ENCODE measurements at regions not wholly inside any gene's neighbourhood (a gene's known extent, or its start where the extent isn't known, plus 50 kb on each side); places are given as distances from the start of the nearest gene placed in this dataset.
"Not testable (repeated sequence)": the region's sequence is repeated elsewhere in the genome, so short reads cannot be mapped to it uniquely, and the experiment has no call there.

DNA sequence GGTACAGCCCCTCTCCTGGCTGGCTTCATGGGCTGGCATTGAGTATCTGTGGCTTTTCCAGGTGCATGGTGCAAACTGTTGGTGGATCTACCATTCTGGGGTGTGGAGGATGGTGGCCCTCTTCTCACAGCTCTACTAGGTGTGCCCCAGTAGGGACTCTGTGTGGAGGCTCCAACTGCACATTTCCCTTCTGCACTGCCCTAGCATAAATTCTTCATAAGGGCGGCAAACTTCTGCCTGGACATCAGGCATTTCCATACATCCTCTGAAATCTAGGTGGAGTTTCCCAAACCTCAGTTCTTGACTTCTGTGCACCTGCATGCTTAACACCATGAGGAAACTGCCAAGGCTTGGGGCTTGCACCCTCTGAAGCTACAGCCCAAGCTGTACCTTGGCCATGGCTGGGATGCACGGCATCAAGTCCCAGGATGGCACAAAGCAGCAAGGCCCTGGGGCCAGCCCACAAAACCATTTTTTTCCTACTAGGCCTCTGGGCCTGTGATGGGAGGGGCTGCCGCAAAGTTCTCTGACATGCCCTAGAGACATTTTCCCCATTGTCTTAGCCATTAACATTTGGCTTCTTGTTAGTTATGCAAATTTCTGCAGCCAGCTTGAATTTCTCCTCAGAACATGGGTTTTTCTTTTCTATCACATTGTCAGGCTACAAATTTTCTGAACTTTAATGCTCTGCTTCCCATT lies 83.4 kb upstream of the ECI2 start:
- not testable (repeated sequence) for TF ChIP-seq EZH2phosphoT487 (IDR thresholded peaks at IDR 0.05; ENCODE audit: unreplicated experiment); EZH2 (IDR thresholded peaks at IDR 0.05; ENCODE audit: low read depth, unreplicated experiment); POLR2AphosphoS5 (IDR thresholded peaks at IDR 0.05; ENCODE audit: low read depth); ETS1 (IDR thresholded peaks at IDR 0.05); JUNB (IDR thresholded peaks at IDR 0.05; ENCODE audit: unreplicated experiment); NANOG (IDR thresholded peaks at IDR 0.05; ENCODE audit: borderline replicate concordance)
- TF ChIP-seq, protein P1, sequence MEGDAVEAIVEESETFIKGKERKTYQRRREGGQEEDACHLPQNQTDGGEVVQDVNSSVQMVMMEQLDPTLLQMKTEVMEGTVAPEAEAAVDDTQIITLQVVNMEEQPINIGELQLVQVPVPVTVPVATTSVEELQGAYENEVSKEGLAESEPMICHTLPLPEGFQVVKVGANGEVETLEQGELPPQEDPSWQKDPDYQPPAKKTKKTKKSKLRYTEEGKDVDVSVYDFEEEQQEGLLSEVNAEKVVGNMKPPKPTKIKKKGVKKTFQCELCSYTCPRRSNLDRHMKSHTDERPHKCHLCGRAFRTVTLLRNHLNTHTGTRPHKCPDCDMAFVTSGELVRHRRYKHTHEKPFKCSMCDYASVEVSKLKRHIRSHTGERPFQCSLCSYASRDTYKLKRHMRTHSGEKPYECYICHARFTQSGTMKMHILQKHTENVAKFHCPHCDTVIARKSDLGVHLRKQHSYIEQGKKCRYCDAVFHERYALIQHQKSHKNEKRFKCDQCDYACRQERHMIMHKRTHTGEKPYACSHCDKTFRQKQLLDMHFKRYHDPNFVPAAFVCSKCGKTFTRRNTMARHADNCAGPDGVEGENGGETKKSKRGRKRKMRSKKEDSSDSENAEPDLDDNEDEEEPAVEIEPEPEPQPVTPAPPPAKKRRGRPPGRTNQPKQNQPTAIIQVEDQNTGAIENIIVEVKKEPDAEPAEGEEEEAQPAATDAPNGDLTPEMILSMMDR (conservative IDR thresholded peaks at IDR 0.05; ENCODE audit: low read depth in 2 of 2), result not testable (repeated sequence)
- TF ChIP-seq, protein P2, sequence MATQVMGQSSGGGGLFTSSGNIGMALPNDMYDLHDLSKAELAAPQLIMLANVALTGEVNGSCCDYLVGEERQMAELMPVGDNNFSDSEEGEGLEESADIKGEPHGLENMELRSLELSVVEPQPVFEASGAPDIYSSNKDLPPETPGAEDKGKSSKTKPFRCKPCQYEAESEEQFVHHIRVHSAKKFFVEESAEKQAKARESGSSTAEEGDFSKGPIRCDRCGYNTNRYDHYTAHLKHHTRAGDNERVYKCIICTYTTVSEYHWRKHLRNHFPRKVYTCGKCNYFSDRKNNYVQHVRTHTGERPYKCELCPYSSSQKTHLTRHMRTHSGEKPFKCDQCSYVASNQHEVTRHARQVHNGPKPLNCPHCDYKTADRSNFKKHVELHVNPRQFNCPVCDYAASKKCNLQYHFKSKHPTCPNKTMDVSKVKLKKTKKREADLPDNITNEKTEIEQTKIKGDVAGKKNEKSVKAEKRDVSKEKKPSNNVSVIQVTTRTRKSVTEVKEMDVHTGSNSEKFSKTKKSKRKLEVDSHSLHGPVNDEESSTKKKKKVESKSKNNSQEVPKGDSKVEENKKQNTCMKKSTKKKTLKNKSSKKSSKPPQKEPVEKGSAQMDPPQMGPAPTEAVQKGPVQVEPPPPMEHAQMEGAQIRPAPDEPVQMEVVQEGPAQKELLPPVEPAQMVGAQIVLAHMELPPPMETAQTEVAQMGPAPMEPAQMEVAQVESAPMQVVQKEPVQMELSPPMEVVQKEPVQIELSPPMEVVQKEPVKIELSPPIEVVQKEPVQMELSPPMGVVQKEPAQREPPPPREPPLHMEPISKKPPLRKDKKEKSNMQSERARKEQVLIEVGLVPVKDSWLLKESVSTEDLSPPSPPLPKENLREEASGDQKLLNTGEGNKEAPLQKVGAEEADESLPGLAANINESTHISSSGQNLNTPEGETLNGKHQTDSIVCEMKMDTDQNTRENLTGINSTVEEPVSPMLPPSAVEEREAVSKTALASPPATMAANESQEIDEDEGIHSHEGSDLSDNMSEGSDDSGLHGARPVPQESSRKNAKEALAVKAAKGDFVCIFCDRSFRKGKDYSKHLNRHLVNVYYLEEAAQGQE (IDR thresholded peaks at IDR 0.05; ENCODE audit: unreplicated experiment), result not testable (repeated sequence)

Data from GM23338 (cell line).